ENCODE measurements at regions not wholly inside any gene's neighbourhood (a gene's known extent, or its start where the extent isn't known, plus 50 kb on each side); places are given as distances from the start of the nearest gene placed in this dataset.

DNA sequence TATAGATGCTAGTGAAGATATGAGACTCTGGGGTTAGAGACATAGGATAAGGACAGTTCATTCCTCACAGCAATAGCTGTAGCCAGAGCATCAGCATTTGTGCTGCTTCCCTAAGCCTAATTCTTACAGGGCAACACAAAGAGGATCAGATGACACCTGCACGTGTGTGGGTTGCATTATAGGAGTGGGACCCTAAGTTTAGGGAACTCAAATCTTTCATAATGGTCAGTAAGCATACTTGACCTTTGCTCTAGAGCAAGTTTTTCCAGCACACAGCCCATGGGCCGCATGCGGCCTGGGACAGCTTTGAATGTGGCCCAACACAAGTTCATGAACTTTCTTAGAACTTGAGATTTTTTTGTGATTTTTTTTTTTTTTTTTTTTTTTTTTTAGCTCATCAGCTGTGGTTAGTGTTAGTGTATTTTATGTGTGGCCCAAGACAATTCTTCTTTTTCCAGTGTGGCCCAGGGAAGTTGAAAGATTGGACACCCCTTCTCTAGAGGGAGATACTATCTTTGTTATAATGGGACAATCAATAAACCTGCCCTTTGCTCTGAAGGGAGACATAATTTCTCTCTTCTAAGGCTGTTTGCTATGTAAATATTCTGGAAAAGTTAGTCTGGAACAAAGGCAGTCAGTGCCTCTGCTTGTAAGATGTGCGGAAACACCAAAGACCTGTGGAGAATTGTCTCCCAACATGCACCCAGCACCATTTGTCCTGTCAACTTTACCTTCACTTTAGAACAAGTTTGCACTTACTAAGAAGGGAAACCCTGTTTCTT is 650.2 kb downstream of the ZNF674 start:
- H3K9ac ChIP-seq (ENCODE audit: low read length), result no peak overlapping the region
- H3K27me3 ChIP-seq (ENCODE audit: insufficient read depth, low read length), result no peaks in the 10 kb centered on the region
- H3K79me2 ChIP-seq (ENCODE audit: insufficient read depth, low read length), result no peaks in the 10 kb centered on the region
- no peaks in the 10 kb centered on the region for H3K4me1 ChIP-seq (ENCODE audit: insufficient read depth, low read length, severe bottlenecking)
- no peak overlapping the region for H3K4me3 ChIP-seq (ENCODE audit: low read depth, low read length, poor library complexity, severe bottlenecking)
- H3K27ac ChIP-seq (ENCODE audit: low read depth, low read length, poor library complexity, severe bottlenecking), result no peak overlapping the region
- H3K36me3 ChIP-seq (ENCODE audit: insufficient read depth, low read length), result no peaks in the 10 kb centered on the region
- no peaks in the 10 kb centered on the region for H3K9me3 ChIP-seq (ENCODE audit: low read length)
- H4K20me1 ChIP-seq (ENCODE audit: insufficient read depth, low read length), result no peaks in the 10 kb centered on the region
- no peak overlapping the region for H2AFZ ChIP-seq (ENCODE audit: low read length)
- no peaks in the 10 kb centered on the region for H3K9me2 ChIP-seq (ENCODE audit: low read depth, low read length)
- no peak overlapping the region for H3K4me2 ChIP-seq (ENCODE audit: low read length)
- no peak for TF ChIP-seq CTCF (IDR thresholded peaks at IDR 0.05; ENCODE audit: low read length)
- no peak for TF ChIP-seq EZH2 (IDR thresholded peaks at IDR 0.05; ENCODE audit: borderline replicate concordance, low read length)
- H3F3A ChIP-seq (ENCODE audit: insufficient read depth, low read length), result no peaks in the 10 kb centered on the region

DNA sequence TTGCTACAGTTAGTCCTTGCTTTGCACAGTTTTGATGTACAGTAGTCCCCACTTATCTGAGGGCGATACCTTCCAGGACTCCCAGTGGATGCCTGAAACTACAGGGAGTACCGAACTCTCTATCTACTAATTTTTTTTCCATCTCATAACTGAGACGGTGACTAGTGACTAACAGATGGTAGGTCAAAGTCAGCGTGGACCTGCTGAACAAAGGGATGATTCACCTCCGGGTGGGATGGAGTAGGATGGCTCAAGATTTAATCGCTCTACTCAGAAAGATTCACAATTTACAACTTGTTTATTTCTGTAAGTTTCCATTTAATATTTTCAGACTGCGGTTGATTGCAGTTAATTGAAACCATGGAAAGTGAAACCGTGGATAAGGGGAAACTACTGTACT is 655.8 kb downstream of the ZNF674 start:
- Histone ChIP-seq H3K79me2 (ENCODE audit: insufficient read depth, low read length) (no peaks in the 10 kb centered on the region), H3K4me3 (ENCODE audit: low read depth, low read length, poor library complexity, severe bottlenecking) (no peak overlapping the region), H3K4me1 (ENCODE audit: insufficient read depth, low read length, severe bottlenecking) (no peaks in the 10 kb centered on the region), H2AFZ (ENCODE audit: low read length) (no peak overlapping the region), H3K27me3 (ENCODE audit: insufficient read depth, low read length) (no peaks in the 10 kb centered on the region), H3K9me2 (ENCODE audit: low read depth, low read length) (no peaks in the 10 kb centered on the region), H3K9me3 (ENCODE audit: low read length) (no peaks in the 10 kb centered on the region), H4K20me1 (ENCODE audit: insufficient read depth, low read length) (no peaks in the 10 kb centered on the region), H3K4me2 (ENCODE audit: low read length) (no peak overlapping the region), H3F3A (ENCODE audit: insufficient read depth, low read length) (no peaks in the 10 kb centered on the region), H3K9ac (ENCODE audit: low read length) (no peak overlapping the region), H3K27ac (ENCODE audit: low read depth, low read length, poor library complexity, severe bottlenecking) (no peak overlapping the region), H3K36me3 (ENCODE audit: insufficient read depth, low read length) (no peaks in the 10 kb centered on the region)
- no peak for TF ChIP-seq EZH2 (IDR thresholded peaks at IDR 0.05; ENCODE audit: borderline replicate concordance, low read length)
- TF ChIP-seq CTCF (IDR thresholded peaks at IDR 0.05; ENCODE audit: low read length), result no peak

DNA sequence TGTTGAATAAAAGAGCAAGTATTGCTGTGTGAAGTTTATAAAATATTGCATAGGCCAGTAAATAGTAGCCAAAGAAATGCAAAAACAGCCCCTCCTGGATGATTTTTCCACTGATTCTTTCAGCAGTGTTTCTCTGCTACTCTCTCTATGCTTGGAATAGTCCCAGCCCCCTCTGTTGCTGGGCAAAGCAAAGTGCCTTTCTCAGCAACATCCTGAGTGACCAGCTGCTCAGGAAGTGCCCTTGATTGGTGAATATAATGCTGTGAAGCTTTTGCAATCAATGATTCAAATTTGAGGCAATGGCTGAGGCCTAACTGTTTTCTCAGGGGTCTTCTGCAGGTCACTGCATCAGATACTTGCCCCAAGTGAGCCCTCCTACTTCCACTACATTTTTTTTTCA is 656.7 kb downstream of the ZNF674 start:
- H3K27ac ChIP-seq (ENCODE audit: low read depth, low read length, poor library complexity, severe bottlenecking), result no peak overlapping the region
- no peaks in the 10 kb centered on the region for H3K79me2 ChIP-seq (ENCODE audit: insufficient read depth, low read length)
- no peak overlapping the region for H3K4me2 ChIP-seq (ENCODE audit: low read length)
- H3K36me3 ChIP-seq (ENCODE audit: insufficient read depth, low read length), result no peaks in the 10 kb centered on the region
- no peaks in the 10 kb centered on the region for H3K4me1 ChIP-seq (ENCODE audit: insufficient read depth, low read length, severe bottlenecking)
- no peaks in the 10 kb centered on the region for H3K27me3 ChIP-seq (ENCODE audit: insufficient read depth, low read length)
- H4K20me1 ChIP-seq (ENCODE audit: insufficient read depth, low read length), result no peaks in the 10 kb centered on the region
- no peak overlapping the region for H3K9ac ChIP-seq (ENCODE audit: low read length)
- no peaks in the 10 kb centered on the region for H3K9me3 ChIP-seq (ENCODE audit: low read length)
- TF ChIP-seq CTCF (IDR thresholded peaks at IDR 0.05; ENCODE audit: low read length), result no peak
- TF ChIP-seq EZH2 (IDR thresholded peaks at IDR 0.05; ENCODE audit: borderline replicate concordance, low read length), result no peak
- no peaks in the 10 kb centered on the region for H3K9me2 ChIP-seq (ENCODE audit: low read depth, low read length)
- no peak overlapping the region for H3K4me3 ChIP-seq (ENCODE audit: low read depth, low read length, poor library complexity, severe bottlenecking)
- no peak overlapping the region for H2AFZ ChIP-seq (ENCODE audit: low read length)
- no peaks in the 10 kb centered on the region for H3F3A ChIP-seq (ENCODE audit: insufficient read depth, low read length)

All from OCI-LY1 (cell line).